Ishikawa (cell line): ENCODE measurements at regions not wholly inside any gene's neighbourhood (a gene's known extent, or its start where the extent isn't known, plus 50 kb on each side); places are given as distances from the start of the nearest gene placed in this dataset.

Experiments
- CEBPB ChIP-seq: IDR thresholded peaks from 2 replicates; pipeline ENCODE4 v1.6.1; 2012
- CREB1 ChIP-seq: IDR thresholded peaks from 2 replicates; pipeline ENCODE4 v1.6.1; 2012; ENCODE audit warnings: low read depth
- EGR1 ChIP-seq: IDR thresholded peaks from 2 replicates; pipeline ENCODE4 v1.6.1; 2012
- EP300 ChIP-seq: IDR thresholded peaks from 2 replicates; pipeline ENCODE4 v1.6.1; 2012; ENCODE audit warnings: borderline replicate concordance
- FOXM1 ChIP-seq: IDR thresholded peaks from 2 replicates; pipeline ENCODE4 v1.6.1; 2012; ENCODE audit warnings: low read depth, borderline replicate concordance
- NFIC ChIP-seq: IDR thresholded peaks from 2 replicates; pipeline ENCODE4 v1.6.1; 2012
- RAD21 ChIP-seq: IDR thresholded peaks from 2 replicates; pipeline ENCODE4 v1.6.1; 2012; ENCODE audit warnings: low read depth
- TAF1 ChIP-seq: IDR thresholded peaks from 2 replicates; pipeline ENCODE4 v1.6.1; 2012; ENCODE audit warnings: low read depth, mild to moderate bottlenecking
- TCF12 ChIP-seq: IDR thresholded peaks from 2 replicates; pipeline ENCODE4 v1.6.1; 2012; ENCODE audit warnings: low read depth
- TEAD4 ChIP-seq: IDR thresholded peaks from 2 replicates; pipeline ENCODE4 v1.6.1; 2012
- YY1 ChIP-seq: IDR thresholded peaks from 2 replicates; pipeline ENCODE4 v1.6.1; 2012; ENCODE audit warnings: low read depth
- ZBTB7A ChIP-seq: IDR thresholded peaks from 2 replicates; pipeline ENCODE4 v1.6.1; 2012; ENCODE audit warnings: low read depth
- TF ChIP-seq, protein P1 (sequence below): IDR thresholded peaks from 2 replicates; pipeline ENCODE4 v1.6.1; 2012; ENCODE audit warnings: low read depth, mild to moderate bottlenecking
- TF ChIP-seq, protein P2 (sequence below): IDR thresholded peaks from 2 replicates; pipeline ENCODE4 v1.6.1; 2012
- TF ChIP-seq, protein P3 (sequence below): IDR thresholded peaks from 2 replicates; pipeline ENCODE4 v1.6.1; 2012

DNA sequence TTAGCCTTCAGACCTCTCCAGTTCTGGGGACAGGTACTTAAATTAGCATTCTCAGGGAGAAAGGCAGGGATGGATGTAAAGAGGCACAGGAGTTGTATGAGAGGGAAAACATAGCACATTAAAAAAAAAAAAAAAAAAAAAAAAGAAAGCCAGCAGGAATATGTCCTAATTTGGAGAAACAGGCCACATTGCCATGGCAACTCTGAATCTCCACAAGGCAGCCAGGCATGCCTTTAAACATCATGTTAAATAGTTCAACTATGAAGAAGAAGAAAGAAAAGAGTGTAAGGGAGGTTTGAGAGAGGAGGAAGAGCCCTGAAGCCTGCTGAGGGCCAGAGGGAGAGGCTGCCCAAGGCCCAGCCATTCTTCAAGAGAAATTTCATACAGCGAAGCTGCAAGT is 145.8 kb downstream of the GRIN2B start:
- TF ChIP-seq NFIC = no peak
- no peak for TF ChIP-seq CREB1
- no peak for TF ChIP-seq YY1
- no peak for TF ChIP-seq FOXM1
- TF ChIP-seq CEBPB = no peak
- no peak for TF ChIP-seq RAD21

DNA sequence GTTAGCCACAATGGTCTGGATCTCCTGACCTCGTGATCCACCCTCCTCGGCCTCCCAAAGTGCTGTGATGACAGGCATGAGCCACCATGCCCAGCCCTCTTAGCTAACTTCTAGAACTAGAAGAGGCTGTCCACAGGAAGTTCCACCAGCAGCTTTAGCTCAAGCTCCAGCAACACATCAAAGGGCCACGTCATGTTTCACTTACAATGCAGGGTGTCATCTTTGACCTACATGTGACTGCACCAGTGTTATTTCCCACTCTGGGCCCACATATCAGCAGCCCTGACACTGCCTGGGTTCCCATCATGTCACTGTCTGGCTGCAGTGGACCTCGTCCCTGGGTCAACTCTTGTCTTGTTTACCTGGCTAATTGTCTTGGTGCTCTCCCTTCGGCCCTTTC is 147.2 kb downstream of the GRIN2B start:
- TF ChIP-seq CEBPB = no peak

DNA sequence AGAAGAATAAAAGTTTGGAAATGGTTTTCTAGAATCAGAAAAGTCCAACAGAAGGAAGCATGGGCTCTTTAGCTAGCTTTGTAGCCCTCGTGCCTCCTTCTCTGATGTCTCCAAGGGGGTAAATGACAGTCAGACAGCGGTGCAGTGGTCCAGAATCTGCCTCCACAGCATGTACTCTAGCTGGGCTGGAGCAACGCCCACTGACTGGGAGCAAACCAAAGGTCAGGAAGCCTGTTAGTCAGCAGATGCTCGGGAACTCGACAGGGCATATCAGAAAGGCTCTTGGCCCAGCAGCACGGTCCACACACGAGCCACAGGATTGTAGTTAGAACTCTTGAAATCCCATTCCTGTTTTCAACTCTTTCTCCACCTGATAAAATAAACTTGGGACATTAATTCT is 164.3 kb downstream of the GRIN2B start:
- no peak for TF ChIP-seq RAD21
- TF ChIP-seq NFIC = no peak
- TF ChIP-seq TEAD4 = no peak
- no peak for TF ChIP-seq CREB1
- TF ChIP-seq TCF12 = no peak
- TF ChIP-seq EGR1 = no peak
- TF ChIP-seq, protein P1, sequence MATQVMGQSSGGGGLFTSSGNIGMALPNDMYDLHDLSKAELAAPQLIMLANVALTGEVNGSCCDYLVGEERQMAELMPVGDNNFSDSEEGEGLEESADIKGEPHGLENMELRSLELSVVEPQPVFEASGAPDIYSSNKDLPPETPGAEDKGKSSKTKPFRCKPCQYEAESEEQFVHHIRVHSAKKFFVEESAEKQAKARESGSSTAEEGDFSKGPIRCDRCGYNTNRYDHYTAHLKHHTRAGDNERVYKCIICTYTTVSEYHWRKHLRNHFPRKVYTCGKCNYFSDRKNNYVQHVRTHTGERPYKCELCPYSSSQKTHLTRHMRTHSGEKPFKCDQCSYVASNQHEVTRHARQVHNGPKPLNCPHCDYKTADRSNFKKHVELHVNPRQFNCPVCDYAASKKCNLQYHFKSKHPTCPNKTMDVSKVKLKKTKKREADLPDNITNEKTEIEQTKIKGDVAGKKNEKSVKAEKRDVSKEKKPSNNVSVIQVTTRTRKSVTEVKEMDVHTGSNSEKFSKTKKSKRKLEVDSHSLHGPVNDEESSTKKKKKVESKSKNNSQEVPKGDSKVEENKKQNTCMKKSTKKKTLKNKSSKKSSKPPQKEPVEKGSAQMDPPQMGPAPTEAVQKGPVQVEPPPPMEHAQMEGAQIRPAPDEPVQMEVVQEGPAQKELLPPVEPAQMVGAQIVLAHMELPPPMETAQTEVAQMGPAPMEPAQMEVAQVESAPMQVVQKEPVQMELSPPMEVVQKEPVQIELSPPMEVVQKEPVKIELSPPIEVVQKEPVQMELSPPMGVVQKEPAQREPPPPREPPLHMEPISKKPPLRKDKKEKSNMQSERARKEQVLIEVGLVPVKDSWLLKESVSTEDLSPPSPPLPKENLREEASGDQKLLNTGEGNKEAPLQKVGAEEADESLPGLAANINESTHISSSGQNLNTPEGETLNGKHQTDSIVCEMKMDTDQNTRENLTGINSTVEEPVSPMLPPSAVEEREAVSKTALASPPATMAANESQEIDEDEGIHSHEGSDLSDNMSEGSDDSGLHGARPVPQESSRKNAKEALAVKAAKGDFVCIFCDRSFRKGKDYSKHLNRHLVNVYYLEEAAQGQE = no peak
- TF ChIP-seq, protein P2, sequence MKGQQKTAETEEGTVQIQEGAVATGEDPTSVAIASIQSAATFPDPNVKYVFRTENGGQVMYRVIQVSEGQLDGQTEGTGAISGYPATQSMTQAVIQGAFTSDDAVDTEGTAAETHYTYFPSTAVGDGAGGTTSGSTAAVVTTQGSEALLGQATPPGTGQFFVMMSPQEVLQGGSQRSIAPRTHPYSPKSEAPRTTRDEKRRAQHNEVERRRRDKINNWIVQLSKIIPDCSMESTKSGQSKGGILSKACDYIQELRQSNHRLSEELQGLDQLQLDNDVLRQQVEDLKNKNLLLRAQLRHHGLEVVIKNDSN = no peak
- no peak for TF ChIP-seq YY1
- TF ChIP-seq FOXM1 = no peak
- TF ChIP-seq EP300 = no peak
- TF ChIP-seq ZBTB7A = no peak
- no peak for TF ChIP-seq CEBPB
- no peak for TF ChIP-seq TAF1
- TF ChIP-seq, protein P3, sequence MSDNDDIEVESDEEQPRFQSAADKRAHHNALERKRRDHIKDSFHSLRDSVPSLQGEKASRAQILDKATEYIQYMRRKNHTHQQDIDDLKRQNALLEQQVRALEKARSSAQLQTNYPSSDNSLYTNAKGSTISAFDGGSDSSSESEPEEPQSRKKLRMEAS = no peak

DNA sequence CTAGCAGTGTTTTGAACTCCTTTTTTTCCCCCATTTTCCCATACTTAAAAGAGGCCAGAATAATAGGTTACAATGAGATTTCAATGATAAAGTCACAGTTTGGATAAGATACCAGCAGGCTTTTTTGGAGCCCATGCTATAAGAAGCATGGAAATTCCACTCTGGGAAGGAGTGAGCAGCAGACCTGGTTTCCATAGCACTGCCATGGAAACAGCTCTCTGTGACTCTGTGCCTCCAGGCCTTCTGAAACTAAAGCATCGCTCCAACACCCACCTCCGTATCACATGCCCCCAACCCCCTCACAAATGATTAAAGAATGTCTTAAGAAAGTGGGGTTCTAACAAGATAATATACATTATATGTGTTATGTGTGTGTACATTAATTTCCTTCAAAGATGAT is 165.0 kb downstream of the GRIN2B start:
- TF ChIP-seq YY1 (no peak), TCF12 (no peak), CREB1 (no peak), EGR1 (no peak), TEAD4 (no peak), CEBPB (no peak), ZBTB7A (no peak)
- TF ChIP-seq, protein P2 = no peak
- TF ChIP-seq, protein P1 = no peak

DNA sequence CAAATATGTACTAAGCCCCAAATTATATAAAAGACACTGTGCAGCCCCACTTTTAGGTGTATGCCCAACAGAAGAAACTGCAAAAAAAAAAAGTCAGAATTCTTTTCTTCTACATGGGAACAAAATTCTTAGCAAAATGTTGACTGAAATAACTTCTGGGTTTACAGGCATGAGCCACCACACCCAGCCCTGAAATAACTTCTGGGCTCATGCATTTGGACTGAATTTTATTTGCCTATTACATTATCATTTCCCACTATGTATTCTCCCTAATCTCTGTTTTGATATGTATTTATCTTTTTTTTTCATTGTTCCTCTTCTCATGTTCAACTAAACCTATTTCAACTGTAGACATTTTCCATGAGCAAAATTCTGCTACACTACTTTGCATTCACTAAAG is 169.2 kb downstream of the GRIN2B start:
- TF ChIP-seq, protein P1 = no peak
- TF ChIP-seq, protein P3 = no peak
- no peak for TF ChIP-seq NFIC
- no peak for TF ChIP-seq TAF1
- TF ChIP-seq RAD21 = no peak

DNA sequence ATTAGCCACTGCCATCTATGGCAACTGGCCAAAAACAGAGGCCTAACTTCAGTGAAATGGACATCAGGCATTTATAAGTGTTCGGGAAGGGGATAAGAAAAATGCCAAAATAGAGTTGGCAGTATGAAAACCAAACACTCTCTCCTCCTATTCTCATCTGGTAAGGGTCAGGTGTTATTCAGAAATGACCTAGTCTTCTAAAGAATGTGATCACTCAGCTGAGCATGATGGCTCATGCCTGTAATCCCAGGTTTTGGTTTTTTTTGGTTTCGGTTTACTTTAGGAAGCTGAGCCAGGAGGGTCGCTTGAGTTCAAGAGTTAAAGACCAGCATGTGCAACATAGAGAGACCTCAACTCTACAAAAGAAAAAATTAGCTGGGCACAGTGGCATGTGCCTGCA is 170.3 kb downstream of the GRIN2B start:
- no peak for TF ChIP-seq YY1
- TF ChIP-seq, protein P3 = no peak
